GM12878 (cell line): ENCODE measurements at regions not wholly inside any gene's neighbourhood (a gene's known extent, or its start where the extent isn't known, plus 50 kb on each side); places are given as distances from the start of the nearest gene placed in this dataset.

ENCODE experiments used
- ATAC-seq: fragments of 200-7000 bp; cut with Tn5 transposase; 3 replicates; pipeline ENCODE4 v1.9.1; 2020; ENCODE audit warnings: mild to moderate bottlenecking, moderate library complexity
- BruUV-seq: library from RNA; stranded (reverse); fragments of 400-500 nt; replicated peaks from 2 replicates; lab custom pipeline; 2021; lab: Mats Ljungman, UMichigan
- CTCF ChIA-PET: fragments of 300-600 bp; sonication (Branson Sonifier 250); formaldehyde crosslinking; extraction: SDS; loops from one replicate; lab custom pipeline; 2021; ENCODE audit warnings: inconsistent platforms; lab: Yijun Ruan, JAX
- POLR2A ChIA-PET: fragments of 350-600 bp; formaldehyde crosslinking; extraction: SDS; loops from one replicate; lab custom pipeline; 2021; ENCODE audit warnings: inconsistent platforms; lab: Charles Lee
- RAD21 ChIA-PET: fragments of 300-600 bp; sonication (Branson Sonifier 250); formaldehyde crosslinking; loops from one replicate; lab custom pipeline; 2023; ENCODE audit warnings: antibody characterized with exemption; ENCODE audit not compliant: unreplicated experiment; lab: Charles Lee
- SMC1A ChIA-PET: fragments of 300-600 bp; sonication (Branson Sonifier 250); formaldehyde crosslinking; loops from one replicate; lab custom pipeline; 2023; ENCODE audit not compliant: unreplicated experiment, uncharacterized antibody; lab: Charles Lee
- DNase-seq: peaks from one replicate; pipeline ENCODE4 v3.0.0-alpha.2; 2011; ENCODE audit warnings: low read depth, low spot score
- FAIRE-seq: peaks from 3 replicates; lab custom pipeline; 2011; peaks lifted over from hg19 to GRCh38; lab: Jason Lieb, UNC
- H2AFZ ChIP-seq: 2 replicates; pipeline ENCODE4 v1.6.0; 2011; ENCODE audit warnings: low read depth, low read length, control low read depth; ENCODE audit not compliant: control insufficient read depth
- H3K27ac ChIP-seq: 2 replicates; pipeline ENCODE4 v1.5.1; 2011; ENCODE audit warnings: control low read depth; ENCODE audit not compliant: control insufficient read depth, insufficient read depth
- H3K27me3 ChIP-seq, 2 experiments: replicated peaks in 1 of 2; 2 replicates each; pipeline versions ENCODE4 v1.6.0 to v1.6.1; 2011; ENCODE audit warnings: low read length in 1 of 2; ENCODE audit not compliant: control insufficient read depth in 2 of 2, insufficient read depth in 2 of 2
- H3K36me3 ChIP-seq, 2 experiments: 2 replicates each; pipeline ENCODE4 v1.5.1; 2011; ENCODE audit warnings: low read length in 1 of 2; ENCODE audit not compliant: control insufficient read depth in 2 of 2, insufficient read depth in 2 of 2
- H3K4me1 ChIP-seq: 2 replicates; pipeline ENCODE4 v1.6.1; 2011; ENCODE audit warnings: mild to moderate bottlenecking, low read length, moderate library complexity, mixed read lengths; ENCODE audit not compliant: control insufficient read depth, insufficient read depth
- H3K4me2 ChIP-seq: 2 replicates; pipeline ENCODE4 v1.6.0; 2011; ENCODE audit warnings: control low read depth; ENCODE audit not compliant: control insufficient read depth, insufficient read depth
- H3K4me3 ChIP-seq: fragments of 200-600 bp; sonication (generic); 2 replicates; pipeline ENCODE4 v1.5.1; 2016
- H3K79me2 ChIP-seq: 2 replicates; pipeline ENCODE4 v1.6.0; 2011; ENCODE audit warnings: low read length; ENCODE audit not compliant: control insufficient read depth, insufficient read depth
- H3K9ac ChIP-seq: 2 replicates; pipeline ENCODE4 v1.8.0; 2011; ENCODE audit warnings: low read length, control low read depth, mixed read lengths; ENCODE audit not compliant: control insufficient read depth, insufficient read depth
- H3K9me3 ChIP-seq: replicated peaks from 3 replicates; pipeline ENCODE4 v1.5.1; 2011; ENCODE audit warnings: mild to moderate bottlenecking, low read length; ENCODE audit not compliant: control insufficient read depth, insufficient read depth
- H4K20me1 ChIP-seq: 2 replicates; pipeline ENCODE4 v1.6.0; 2011; ENCODE audit not compliant: control insufficient read depth, insufficient read depth
- CBX5 ChIP-seq: sonication (generic); IDR thresholded peaks from 2 replicates; pipeline ENCODE4 v1.6.1; 2016; ENCODE audit warnings: low read depth, moderate library complexity, mild to moderate bottlenecking, inconsistent platforms
- CHD2 ChIP-seq: IDR thresholded peaks from 2 replicates; pipeline ENCODE4 v1.6.1; 2011; ENCODE audit warnings: low read depth, low read length, improper control_type of control experiment, borderline replicate concordance
- EGR1 ChIP-seq, 2 experiments: IDR thresholded peaks; 1 replicate in 1 of 2; 2 replicates in 1 of 2; pipeline ENCODE4 v1.6.1; 2011 to 2012; ENCODE audit warnings: low read depth in 2 of 2, low read length in 2 of 2, borderline replicate concordance in 1 of 2, mild to moderate bottlenecking in 1 of 2, moderate library complexity in 1 of 2
- HSF1 ChIP-seq: fragments of 150-350 bp; IDR thresholded peaks from 2 replicates; pipeline ENCODE4 v1.6.1; 2014; ENCODE audit warnings: mild to moderate bottlenecking, low read depth, low read length
- POU2F2 ChIP-seq: IDR thresholded peaks from 3 replicates; pipeline ENCODE4 v1.6.1; 2011; ENCODE audit warnings: low read depth, mild to moderate bottlenecking, low read length, borderline replicate concordance
- RELA ChIP-seq: fragments of 450-650 bp; IDR thresholded peaks from 2 replicates; pipeline ENCODE4 v1.8.0; 2014; ENCODE audit warnings: borderline replicate concordance; ENCODE audit not compliant: partially characterized antibody
- SMAD1 ChIP-seq: fragments of 450-650 bp; IDR thresholded peaks from 2 replicates; pipeline ENCODE4 v1.6.1; 2018; ENCODE audit warnings: mild to moderate bottlenecking, low read depth; ENCODE audit not compliant: partially characterized antibody
- SMC3 ChIP-seq: IDR thresholded peaks from 2 replicates; pipeline ENCODE4 v1.6.1; 2011; ENCODE audit warnings: low read length, improper control_type of control experiment, borderline replicate concordance
- SPI1 ChIP-seq: IDR thresholded peaks from 2 replicates; pipeline ENCODE4 v1.6.1; 2011; ENCODE audit warnings: low read depth, mild to moderate bottlenecking, low read length, moderate library complexity, borderline replicate concordance; ENCODE audit not compliant: insufficient read depth
- TCF3 ChIP-seq: IDR thresholded peaks from 2 replicates; pipeline ENCODE4 v1.6.1; 2012; ENCODE audit warnings: low read depth, mild to moderate bottlenecking, low read length, borderline replicate concordance; ENCODE audit not compliant: insufficient read depth
- USF2 ChIP-seq: IDR thresholded peaks from 2 replicates; pipeline ENCODE4 v1.6.1; 2011; ENCODE audit warnings: low read depth, low read length, improper control_type of control experiment, borderline replicate concordance
- ZBTB33 ChIP-seq: fragments of 450-650 bp; IDR thresholded peaks from 2 replicates; pipeline ENCODE4 v1.6.1; 2017; ENCODE audit warnings: mild to moderate bottlenecking
- ZNF274 ChIP-seq: IDR thresholded peaks from one replicate; pipeline ENCODE4 v1.8.0; 2011; ENCODE audit not compliant: insufficient read length, insufficient read depth
- WGBS: methylation state at CpG from one replicate; pipeline ENCODE4 v1.1.6; 2016; ENCODE audit warnings: low lambda C conversion rate; ENCODE audit not compliant: insufficient replicate concordance, insufficient coverage; ENCODE audit errors: missing lambda C conversion rate; 5-methylcytosine and 5-hydroxymethylcytosine counted together
- in situ Hi-C: fragments of 300-500 bp; cut with MboI; formaldehyde crosslinking; loops from 9 replicates; pipeline ENCODE4 v1.14.3; 2018; ENCODE audit warnings: mixed read lengths
- intact Hi-C: fragments of 100-400 bp; cut with micrococcal nuclease; formaldehyde crosslinking; loops from one replicate; pipeline ENCODE4 v1.14.2; 2022; ENCODE audit not compliant: unreplicated experiment

GRCh38 chrY:7729318-7730011 is 817.9 kb upstream of the AMELY start:
- ChIA-PET CTCF (no interaction called here), SMC1A (no interaction called here), RAD21 (no interaction called here), POLR2A (no interaction called here)
- Histone ChIP-seq H3K27ac (no peak overlapping the region), H2AFZ (no peak overlapping the region), H3K27me3 (no peaks in the 10 kb centered on the region), H3K9me3 (no peaks in the 10 kb centered on the region), H3K4me2 (no peak overlapping the region), H3K79me2 (no peaks in the 10 kb centered on the region), H3K9ac (no peak overlapping the region), H3K4me3 (no peak overlapping the region), H3K4me1 (no peaks in the 10 kb centered on the region), H4K20me1 (no peaks in the 10 kb centered on the region), H3K36me3 (no peaks in the 10 kb centered on the region)
- intact Hi-C loops (no loop called here), in situ Hi-C loops (no loop called here)
- DNase-seq (no peak), FAIRE-seq (no peak), ATAC-seq (no peak)
- no CpG with 5 or more reads among the region's 8 CpGs for WGBS
- TF ChIP-seq EGR1 (IDR thresholded peaks at IDR 0.05; ENCODE audit: borderline replicate concordance in 1 of 2, low read depth in 2 of 2, low read length in 2 of 2) = no peak
- TF ChIP-seq SMAD1 = no peak
- BruUV-seq = no TSS peak

- Histone ChIP-seq H3K4me2 (no peak overlapping the region), H3K27ac (no peak overlapping the region), H3K79me2 (no peaks in the 10 kb centered on the region), H3K9ac (no peak overlapping the region), H3K9me3 (no peaks in the 10 kb centered on the region), H3K4me3 (no peak overlapping the region), H3K4me1 (no peaks in the 10 kb centered on the region), H3K27me3 (no peaks in the 10 kb centered on the region), H3K36me3 (no peaks in the 10 kb centered on the region), H2AFZ (no peak overlapping the region), H4K20me1 (no peaks in the 10 kb centered on the region)
- FAIRE-seq (no peak), DNase-seq (no peak), ATAC-seq (no peak)
- ChIA-PET CTCF (no interaction called here), RAD21 (no interaction called here), POLR2A (no interaction called here), SMC1A (no interaction called here)
- no TSS peak for BruUV-seq
- intact Hi-C loops = no loop called here
- WGBS = no CpG with 5 or more reads among the region's 2 CpGs
- in situ Hi-C loops = no loop called here
- TF ChIP-seq USF2 (no peak), POU2F2 (no peak), TCF3 (no peak), ZNF274 (no peak), RELA (no peak), CBX5 (no peak), HSF1 (no peak), SPI1 (no peak), SMC3 (no peak), ZBTB33 (no peak), CHD2 (no peak)
Measured at GRCh38 chrY:7728935-7729317, 817.4 kb upstream of the AMELY start.
